HG02642 (cell line): ENCODE measurements at regions not wholly inside any gene's neighbourhood (a gene's known extent, or its start where the extent isn't known, plus 50 kb on each side); places are given as distances from the start of the nearest gene placed in this dataset.
"Not testable (repeated sequence)": the region's sequence is repeated elsewhere in the genome, so short reads cannot be mapped to it uniquely, and the experiment has no call there.

Experiments used
- ATAC-seq: cut with Tn5 transposase; IDR thresholded peaks from one replicate; pipeline ENCODE4 v1.9.1; 2021; ENCODE audit warnings: mild to moderate bottlenecking; ENCODE audit not compliant: unreplicated experiment, poor library complexity

- no peak for ATAC-seq
Observed at GRCh38 chr2:47295981-47296635, 73.0 kb upstream of the EPCAM start.

DNA sequence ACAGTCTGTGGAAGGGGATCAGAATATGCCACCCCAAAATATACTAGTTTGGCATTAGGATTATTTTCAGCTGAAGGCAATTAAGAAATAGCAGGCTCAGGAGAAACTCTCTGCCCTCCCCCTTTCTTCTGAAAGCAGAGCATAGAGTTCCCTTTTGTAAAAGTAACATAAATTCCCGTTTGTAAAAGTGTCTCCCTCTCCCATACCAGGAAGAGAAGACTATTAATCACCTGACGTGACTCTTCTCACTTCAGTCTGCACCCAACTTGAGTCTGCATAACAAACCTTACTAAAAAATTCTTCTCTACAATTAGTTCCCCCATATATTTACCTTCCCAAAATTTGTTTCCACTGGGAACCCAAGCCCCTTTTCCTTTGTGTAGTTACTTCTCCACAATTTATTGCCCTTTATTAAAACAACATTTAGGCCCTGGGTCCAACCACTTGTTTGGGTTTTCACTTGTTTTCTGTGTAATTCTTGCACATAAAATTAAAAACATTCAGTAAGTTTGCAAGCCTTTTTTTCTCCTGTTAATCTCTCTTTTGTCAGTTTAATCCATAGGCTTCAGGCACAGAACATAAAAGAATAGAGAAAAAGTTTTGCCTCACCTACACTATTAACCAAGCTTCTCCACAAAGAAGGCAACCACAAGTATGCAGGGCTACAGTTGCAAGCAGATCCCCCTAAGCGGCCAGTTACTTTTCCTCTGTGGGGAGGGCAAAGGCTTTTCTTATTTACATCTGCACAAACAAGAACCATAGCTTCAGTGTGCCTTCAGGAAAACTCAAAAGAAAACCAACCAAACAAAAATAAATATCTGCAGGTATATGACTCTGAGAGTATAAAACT lies 73.8 kb upstream of the EPCAM start:
- no peak for ATAC-seq

- ATAC-seq = no peak
Observed at GRCh38 chr2:47293976-47294375, 75.1 kb upstream of the EPCAM start.

DNA sequence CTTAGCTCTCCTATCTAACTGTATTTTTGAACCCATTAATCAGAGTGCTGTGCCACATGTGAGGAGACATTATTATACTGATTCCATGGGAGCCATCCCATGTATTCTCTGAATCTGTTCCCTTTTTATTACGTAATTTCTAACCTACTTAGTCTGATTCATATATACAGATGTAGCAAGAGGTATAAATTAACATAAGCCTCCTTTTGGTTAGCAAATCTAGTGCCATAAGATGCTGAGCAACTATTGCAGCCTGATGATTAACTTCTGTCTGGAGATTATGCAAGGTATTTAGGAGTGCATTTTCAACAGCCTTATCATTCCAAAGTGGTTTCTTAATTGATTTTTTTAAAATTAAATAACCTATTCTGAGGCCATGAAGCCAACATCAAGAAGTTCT lies 80.2 kb upstream of the EPCAM start:
- no peak for ATAC-seq

GRCh38 chr2:47283659-47284058 lies 85.5 kb upstream of the EPCAM start:
- no peak for ATAC-seq

GRCh38 chr2:47282621-47283272 lies 86.4 kb upstream of the EPCAM start:
- ATAC-seq = no peak

DNA sequence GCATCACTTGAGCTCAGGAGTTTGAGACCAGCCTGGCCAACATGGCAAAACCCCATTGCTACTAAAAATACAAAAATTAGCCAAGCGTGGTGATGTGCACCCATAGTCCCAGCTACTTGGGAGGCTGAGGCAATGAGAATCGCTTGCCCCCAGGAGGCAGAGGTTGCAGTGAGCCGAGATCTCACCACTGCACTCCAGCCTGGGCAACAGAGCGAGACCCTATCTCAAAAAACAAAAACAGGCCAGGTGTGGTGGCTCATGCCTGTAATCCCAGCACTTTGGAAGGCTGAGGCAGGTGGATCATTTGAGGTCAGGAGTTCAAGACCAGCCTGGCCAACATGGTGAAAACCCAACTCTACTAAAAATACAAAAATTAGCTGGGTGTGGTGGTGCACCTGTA lies 89.6 kb upstream of the EPCAM start:
- not testable (repeated sequence) for ATAC-seq

GRCh38 chr2:47277987-47278386 lies 91.1 kb upstream of the EPCAM start:
- ATAC-seq = no peak

- no peak for ATAC-seq
Observed at GRCh38 chr2:47277187-47277586, 91.9 kb upstream of the EPCAM start.

- ATAC-seq = no peak
Observed at GRCh38 chr2:47276061-47276460, 93.0 kb upstream of the EPCAM start.

DNA sequence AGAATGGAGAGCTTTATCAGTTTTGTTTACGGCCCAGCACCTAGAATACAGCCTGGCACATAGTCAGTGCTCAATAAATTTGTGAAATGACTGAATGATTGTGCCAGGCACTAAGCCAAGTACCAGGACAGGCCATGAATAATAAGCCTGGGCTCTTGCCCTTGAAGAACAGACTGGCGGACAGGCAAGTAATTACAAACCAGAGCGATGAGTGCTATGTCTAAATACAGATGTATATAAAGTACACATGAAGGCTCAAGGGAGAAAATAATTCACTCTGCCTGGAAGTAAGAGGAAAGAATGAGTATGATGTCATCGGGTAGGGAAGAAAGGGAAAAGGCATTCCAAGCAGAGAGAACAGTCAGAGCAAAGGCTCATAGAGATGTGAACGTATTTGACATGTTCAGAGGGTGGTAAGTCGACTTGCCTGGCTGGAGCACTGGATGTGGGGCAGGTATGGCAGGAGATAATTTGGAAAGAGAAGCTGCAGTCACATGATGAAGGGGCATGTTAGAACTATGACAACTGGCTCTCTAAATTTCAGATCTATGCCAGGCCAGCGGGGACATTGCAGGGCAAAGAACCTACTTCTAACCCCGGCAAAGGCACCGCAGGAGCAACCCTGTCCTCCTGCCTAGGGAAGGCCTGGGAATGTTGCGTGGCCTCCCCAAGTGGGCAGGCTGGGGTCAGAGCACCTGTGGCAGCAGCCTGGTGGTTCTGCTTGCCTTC lies 94.9 kb upstream of the EPCAM start:
- no peak for ATAC-seq

DNA sequence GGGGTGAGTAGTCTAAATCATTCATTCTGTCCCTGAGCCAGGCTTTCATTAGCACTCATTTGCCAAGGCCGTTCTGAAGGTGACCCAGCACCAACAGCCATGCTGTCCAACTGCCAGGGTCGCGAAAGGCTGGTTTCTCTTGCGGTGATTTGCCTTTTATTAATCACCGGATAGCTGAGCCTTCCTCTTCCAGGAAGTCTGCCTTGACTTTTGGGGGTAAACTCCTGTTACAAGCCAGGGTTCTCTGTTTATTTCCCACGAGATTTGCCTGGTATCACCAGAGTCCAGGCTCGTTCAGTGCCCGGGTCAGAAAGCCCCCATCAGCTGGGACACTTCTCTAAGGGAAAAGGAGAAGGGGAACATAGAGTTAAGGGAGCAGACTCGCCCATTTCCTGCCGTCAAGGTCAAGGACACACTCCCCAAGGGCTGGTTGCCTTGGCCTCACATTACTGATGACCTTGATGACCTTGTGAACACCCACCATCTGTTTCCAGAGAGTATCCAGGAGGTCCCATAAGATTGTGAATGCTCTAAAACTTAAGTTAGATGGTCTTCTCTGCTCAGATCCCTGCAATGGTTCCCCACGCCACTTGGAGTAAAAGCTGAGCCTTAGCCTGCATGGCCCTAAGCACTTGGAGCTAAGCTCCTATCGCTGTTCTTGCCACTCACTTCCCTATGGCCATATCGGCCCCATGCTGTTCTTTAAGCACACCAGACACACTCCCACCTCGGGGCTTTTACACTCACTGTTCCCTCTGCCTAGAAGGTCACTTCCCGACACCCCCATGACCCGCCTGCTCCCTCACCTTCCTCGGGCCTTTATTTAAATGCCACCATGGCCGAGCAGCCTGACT lies 96.0 kb upstream of the EPCAM start:
- ATAC-seq = no peak

GRCh38 chr2:47272031-47272864 lies 95.9 kb upstream of the CALM2 start:
- peak; percentile 87 for ATAC-seq

- no peak for ATAC-seq
Observed at GRCh38 chr2:47271054-47272000, 95.0 kb upstream of the CALM2 start.

- ATAC-seq = no peak
Observed at GRCh38 chr2:47270421-47270820, 94.1 kb upstream of the CALM2 start.

DNA sequence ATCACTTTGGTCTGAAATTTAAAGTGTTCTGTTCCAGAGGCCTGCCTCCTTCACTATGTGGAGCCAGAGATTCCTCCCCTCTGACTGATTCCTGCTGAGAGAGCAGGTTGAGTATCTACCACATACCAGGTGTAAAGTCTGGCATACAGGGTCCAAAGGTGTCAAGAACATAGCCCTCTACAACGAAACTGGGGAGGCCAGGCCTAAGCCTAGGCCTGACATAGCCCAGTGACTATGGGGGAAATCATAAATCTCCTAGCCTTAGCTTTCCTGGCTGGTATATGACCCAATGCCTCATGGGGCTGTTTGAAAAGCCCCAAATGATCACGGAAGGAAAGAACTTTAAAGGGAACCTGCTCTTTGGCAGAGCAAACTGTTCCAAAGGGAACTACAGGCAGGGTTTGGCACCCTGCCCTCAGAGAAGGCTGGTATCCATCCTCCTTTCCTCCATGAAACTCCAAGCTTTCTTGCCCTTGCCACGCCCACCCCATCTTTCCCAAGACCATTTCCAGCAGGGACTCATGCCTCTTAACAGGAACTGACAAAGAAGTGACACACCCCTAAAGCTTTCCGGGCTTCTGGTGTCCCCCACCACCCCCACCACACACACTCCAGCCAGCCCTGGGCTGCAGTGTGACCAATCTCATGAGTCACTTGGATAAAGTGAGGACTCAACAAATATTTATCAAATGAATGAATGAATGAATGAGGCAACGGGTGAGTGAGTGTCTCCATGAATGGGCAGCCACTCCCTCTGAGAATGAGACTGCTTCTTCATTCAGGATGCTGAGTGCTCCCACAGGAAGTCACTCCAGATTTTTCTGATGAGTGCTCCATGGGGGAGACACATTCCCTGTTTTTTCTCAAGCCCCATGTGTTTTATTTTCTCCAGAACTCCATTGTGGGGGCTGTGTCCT lies 93.3 kb upstream of the CALM2 start:
- ATAC-seq = no peak

- no peak for ATAC-seq
Observed at GRCh38 chr2:47267711-47268086, 91.4 kb upstream of the CALM2 start.
